ENCODE measurements at regions not wholly inside any gene's neighbourhood (a gene's known extent, or its start where the extent isn't known, plus 50 kb on each side); places are given as distances from the start of the nearest gene placed in this dataset.

- Histone ChIP-seq H3K36me3 (ENCODE audit: control insufficient read depth in 4 of 4, insufficient read depth in 3 of 4, low read depth in 1 of 4, low read length in 3 of 4) (no peaks in the 10 kb centered on the region), H3K27me3 (ENCODE audit: control insufficient read depth in 4 of 4, insufficient read depth in 4 of 4, low read length in 3 of 4) (no peaks in the 10 kb centered on the region), H3K27ac (ENCODE audit: low read depth in 1 of 2, low read length in 2 of 2) (peak overlapping the region in 1 of 2 donors; percentile 42), H3K4me1 (ENCODE audit: control insufficient read depth in 4 of 4, insufficient read depth in 4 of 4, low read length in 3 of 4) (peaks cover 8 to 49% (median 30%) of the 10 kb centered on the region in 4 donors), H3K9me3 (ENCODE audit: control insufficient read depth in 4 of 4, low read length in 3 of 4) (no peaks in the 10 kb centered on the region), H3K9ac (ENCODE audit: low read depth in 1 of 2, low read length in 2 of 2) (peak overlapping the region in 1 of 2 donors; percentile 30), H3K4me3 (ENCODE audit: low read depth in 1 of 3, low read length in 3 of 3) (no peak overlapping the region)
- DNase-seq (ENCODE audit: low spot score), result no peak
- 13% methylated on average over 2 of the region's 2 CpGs for WGBS
- peak; percentile 36 to 43 for TF ChIP-seq GABPA (IDR thresholded peaks at IDR 0.05 in 1 of 2, conservative IDR thresholded peaks at IDR 0.05 in 1 of 2)
- peak; percentile 71 for TF ChIP-seq FOXA1 (IDR thresholded peaks at IDR 0.05)
- no peak for TF ChIP-seq CTCF (IDR thresholded peaks at IDR 0.05; ENCODE audit: low read depth, low read length, missing input control)
- peak; percentile 84 to 85 for TF ChIP-seq EGR1 (IDR thresholded peaks at IDR 0.05; ENCODE audit: low read depth in 2 of 2)
- peak; percentile 94 for TF ChIP-seq SP1 (IDR thresholded peaks at IDR 0.05)
- TF ChIP-seq RAD21 (IDR thresholded peaks at IDR 0.05), result peak; percentile 59 to 77
- TF ChIP-seq NR2F2 (IDR thresholded peaks at IDR 0.05), result peak; percentile 58
- TF ChIP-seq JUND (IDR thresholded peaks at IDR 0.05), result peak; percentile 90 to 92
- peak; percentile 68 for TF ChIP-seq YY1 (IDR thresholded peaks at IDR 0.05)
- TF ChIP-seq HNF4A (conservative IDR thresholded peaks at IDR 0.05), result peak; percentile 89 to 95
- TF ChIP-seq RXRA (IDR thresholded peaks at IDR 0.05), result peak; percentile 95
- peak; percentile 89 for TF ChIP-seq FOXA2 (IDR thresholded peaks at IDR 0.05)
- TF ChIP-seq REST (IDR thresholded peaks at IDR 0.05), result peak; percentile 54
- peak; percentile 97 for TF ChIP-seq MAX (IDR thresholded peaks at IDR 0.05)
- TF ChIP-seq ZBTB33 (IDR thresholded peaks at IDR 0.05), result peak; percentile 83
- TF ChIP-seq ATF3 (IDR thresholded peaks at IDR 0.05), result peak; percentile 56
- TF ChIP-seq HNF4G (IDR thresholded peaks at IDR 0.05), result peak; percentile 73
- no peak for TF ChIP-seq TAF1 (conservative IDR thresholded peaks at IDR 0.05)
These were observed 58.2 kb upstream of the CD28 start for GRCh38 chr2:203648273-203648672.
